GM12878 (cell line): ENCODE measurements at regions not wholly inside any gene's neighbourhood (a gene's known extent, or its start where the extent isn't known, plus 50 kb on each side); places are given as distances from the start of the nearest gene placed in this dataset.

Experiments used
- ATAC-seq: fragments of 200-7000 bp; cut with Tn5 transposase; 3 replicates; pipeline ENCODE4 v1.9.1; 2020; ENCODE audit warnings: mild to moderate bottlenecking, moderate library complexity
- BruUV-seq: library from RNA; stranded (reverse); fragments of 400-500 nt; replicated peaks from 2 replicates; lab custom pipeline; 2021; lab: Mats Ljungman, UMichigan
- CTCF ChIA-PET: fragments of 300-600 bp; sonication (Branson Sonifier 250); formaldehyde crosslinking; extraction: SDS; loops from one replicate; lab custom pipeline; 2021; ENCODE audit warnings: inconsistent platforms; lab: Yijun Ruan, JAX
- POLR2A ChIA-PET: fragments of 350-600 bp; formaldehyde crosslinking; extraction: SDS; loops from one replicate; lab custom pipeline; 2021; ENCODE audit warnings: inconsistent platforms; lab: Charles Lee
- RAD21 ChIA-PET: fragments of 300-600 bp; sonication (Branson Sonifier 250); formaldehyde crosslinking; loops from one replicate; lab custom pipeline; 2023; ENCODE audit warnings: antibody characterized with exemption; ENCODE audit not compliant: unreplicated experiment; lab: Charles Lee
- SMC1A ChIA-PET: fragments of 300-600 bp; sonication (Branson Sonifier 250); formaldehyde crosslinking; loops from one replicate; lab custom pipeline; 2023; ENCODE audit not compliant: unreplicated experiment, uncharacterized antibody; lab: Charles Lee
- DNase-seq: peaks from one replicate; pipeline ENCODE4 v3.0.0-alpha.2; 2011; ENCODE audit warnings: low read depth, low spot score
- FAIRE-seq: peaks from 3 replicates; lab custom pipeline; 2011; peaks lifted over from hg19 to GRCh38; lab: Jason Lieb, UNC
- H2AFZ ChIP-seq: 2 replicates; pipeline ENCODE4 v1.6.0; 2011; ENCODE audit warnings: low read depth, low read length, control low read depth; ENCODE audit not compliant: control insufficient read depth
- H3K27ac ChIP-seq: 2 replicates; pipeline ENCODE4 v1.5.1; 2011; ENCODE audit warnings: control low read depth; ENCODE audit not compliant: control insufficient read depth, insufficient read depth
- H3K27me3 ChIP-seq, 2 experiments: replicated peaks in 1 of 2; 2 replicates each; pipeline versions ENCODE4 v1.6.0 to v1.6.1; 2011; ENCODE audit warnings: low read length in 1 of 2; ENCODE audit not compliant: control insufficient read depth in 2 of 2, insufficient read depth in 2 of 2
- H3K36me3 ChIP-seq, 2 experiments: 2 replicates each; pipeline ENCODE4 v1.5.1; 2011; ENCODE audit warnings: low read length in 1 of 2; ENCODE audit not compliant: control insufficient read depth in 2 of 2, insufficient read depth in 2 of 2
- H3K4me1 ChIP-seq: 2 replicates; pipeline ENCODE4 v1.6.1; 2011; ENCODE audit warnings: mild to moderate bottlenecking, low read length, moderate library complexity, mixed read lengths; ENCODE audit not compliant: control insufficient read depth, insufficient read depth
- H3K4me2 ChIP-seq: 2 replicates; pipeline ENCODE4 v1.6.0; 2011; ENCODE audit warnings: control low read depth; ENCODE audit not compliant: control insufficient read depth, insufficient read depth
- H3K4me3 ChIP-seq: fragments of 200-600 bp; sonication (generic); 2 replicates; pipeline ENCODE4 v1.5.1; 2016
- H3K79me2 ChIP-seq: 2 replicates; pipeline ENCODE4 v1.6.0; 2011; ENCODE audit warnings: low read length; ENCODE audit not compliant: control insufficient read depth, insufficient read depth
- H3K9ac ChIP-seq: 2 replicates; pipeline ENCODE4 v1.8.0; 2011; ENCODE audit warnings: low read length, control low read depth, mixed read lengths; ENCODE audit not compliant: control insufficient read depth, insufficient read depth
- H3K9me3 ChIP-seq: replicated peaks from 3 replicates; pipeline ENCODE4 v1.5.1; 2011; ENCODE audit warnings: mild to moderate bottlenecking, low read length; ENCODE audit not compliant: control insufficient read depth, insufficient read depth
- H4K20me1 ChIP-seq: 2 replicates; pipeline ENCODE4 v1.6.0; 2011; ENCODE audit not compliant: control insufficient read depth, insufficient read depth
- CHD4 ChIP-seq: fragments of 200-600 bp; sonication (generic); IDR thresholded peaks from 2 replicates; pipeline ENCODE4 v1.6.1; 2016; ENCODE audit warnings: mild to moderate bottlenecking
- IKZF2 ChIP-seq, 2 experiments: fragments of 450-650 bp; IDR thresholded peaks; 2 replicates each; pipeline ENCODE4 v1.6.1; 2017; ENCODE audit warnings: mild to moderate bottlenecking in 2 of 2, moderate library complexity in 2 of 2
- KAT2A ChIP-seq: conservative IDR thresholded peaks from 2 replicates; pipeline ENCODE4 v1.6.1; 2011; ENCODE audit warnings: low read depth, low read length; ENCODE audit not compliant: control insufficient read depth
- RCOR1 ChIP-seq: conservative IDR thresholded peaks from 2 replicates; pipeline ENCODE4 v1.6.1; 2012; ENCODE audit warnings: low read depth, low read length, improper control_type of control experiment
- SMARCA5 ChIP-seq: fragments of 450-650 bp; IDR thresholded peaks from 2 replicates; pipeline ENCODE4 v1.6.1; 2017; ENCODE audit warnings: mild to moderate bottlenecking
- SUZ12 ChIP-seq: fragments of 200-600 bp; sonication (generic); IDR thresholded peaks from one replicate; pipeline ENCODE4 v1.6.1; 2018; ENCODE audit warnings: antibody characterized with exemption, mild to moderate bottlenecking; ENCODE audit not compliant: unreplicated experiment
- TBL1XR1 ChIP-seq: IDR thresholded peaks from 2 replicates; pipeline ENCODE4 v1.6.1; 2012; ENCODE audit warnings: low read depth, low read length, improper control_type of control experiment
- ZNF24 ChIP-seq: fragments of 450-650 bp; IDR thresholded peaks from 2 replicates; pipeline ENCODE4 v1.6.1; 2017; ENCODE audit warnings: antibody characterized with exemption, mild to moderate bottlenecking
- ZZZ3 ChIP-seq: IDR thresholded peaks from 2 replicates; pipeline ENCODE4 v1.6.1; 2011; ENCODE audit warnings: low read depth; ENCODE audit not compliant: control insufficient read depth, insufficient read length
- WGBS: methylation state at CpG from one replicate; pipeline ENCODE4 v1.1.6; 2016; ENCODE audit warnings: low lambda C conversion rate; ENCODE audit not compliant: insufficient replicate concordance, insufficient coverage; ENCODE audit errors: missing lambda C conversion rate; 5-methylcytosine and 5-hydroxymethylcytosine counted together
- in situ Hi-C: fragments of 300-500 bp; cut with MboI; formaldehyde crosslinking; loops from 9 replicates; pipeline ENCODE4 v1.14.3; 2018; ENCODE audit warnings: mixed read lengths
- intact Hi-C: fragments of 100-400 bp; cut with micrococcal nuclease; formaldehyde crosslinking; loops from one replicate; pipeline ENCODE4 v1.14.2; 2022; ENCODE audit not compliant: unreplicated experiment
- TF ChIP-seq, protein P1 (sequence below): fragments of 450-650 bp; conservative IDR thresholded peaks from 2 replicates; pipeline ENCODE4 v1.6.1; 2017; ENCODE audit warnings: mild to moderate bottlenecking, moderate library complexity

DNA sequence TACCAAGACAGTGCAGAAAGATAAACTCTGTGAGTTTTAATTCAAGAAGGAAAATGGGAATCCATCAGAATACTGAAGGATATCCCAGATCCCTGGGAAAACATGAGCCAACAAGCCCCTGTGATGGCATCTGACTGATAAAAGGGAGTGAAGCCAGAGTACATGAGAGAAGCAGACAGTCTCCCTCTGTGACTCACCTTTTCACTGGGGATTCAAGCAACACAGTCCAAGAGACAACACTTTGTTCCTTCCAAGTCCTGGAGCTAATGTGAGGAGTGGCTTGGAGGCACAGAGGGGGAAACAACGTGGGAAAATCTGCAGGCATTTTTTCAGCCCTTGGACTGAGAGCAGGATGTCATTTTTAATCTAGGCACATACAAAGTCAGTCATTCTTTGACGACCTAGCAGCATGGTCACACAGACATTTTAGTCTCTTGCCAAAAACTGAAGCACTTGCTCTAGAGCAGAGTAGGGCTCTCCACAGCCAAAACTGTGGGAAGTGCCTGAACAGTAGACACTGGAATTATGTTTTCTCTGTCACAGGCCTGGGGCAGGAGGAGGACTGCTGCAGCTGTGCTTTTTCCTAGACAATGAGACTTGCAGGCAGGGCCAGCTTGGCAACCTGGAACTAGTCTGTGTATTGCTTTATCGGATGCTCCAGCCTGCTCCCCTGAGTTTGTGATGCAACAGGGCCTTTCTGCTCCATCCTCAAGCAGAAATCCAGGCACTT, 465.0 kb upstream of the GJE1 start:
- ATAC-seq: no peak
- Histone ChIP-seq H3K27ac (no peak overlapping the region), H3K79me2 (no peaks in the 10 kb centered on the region)
- TF ChIP-seq, protein P1, sequence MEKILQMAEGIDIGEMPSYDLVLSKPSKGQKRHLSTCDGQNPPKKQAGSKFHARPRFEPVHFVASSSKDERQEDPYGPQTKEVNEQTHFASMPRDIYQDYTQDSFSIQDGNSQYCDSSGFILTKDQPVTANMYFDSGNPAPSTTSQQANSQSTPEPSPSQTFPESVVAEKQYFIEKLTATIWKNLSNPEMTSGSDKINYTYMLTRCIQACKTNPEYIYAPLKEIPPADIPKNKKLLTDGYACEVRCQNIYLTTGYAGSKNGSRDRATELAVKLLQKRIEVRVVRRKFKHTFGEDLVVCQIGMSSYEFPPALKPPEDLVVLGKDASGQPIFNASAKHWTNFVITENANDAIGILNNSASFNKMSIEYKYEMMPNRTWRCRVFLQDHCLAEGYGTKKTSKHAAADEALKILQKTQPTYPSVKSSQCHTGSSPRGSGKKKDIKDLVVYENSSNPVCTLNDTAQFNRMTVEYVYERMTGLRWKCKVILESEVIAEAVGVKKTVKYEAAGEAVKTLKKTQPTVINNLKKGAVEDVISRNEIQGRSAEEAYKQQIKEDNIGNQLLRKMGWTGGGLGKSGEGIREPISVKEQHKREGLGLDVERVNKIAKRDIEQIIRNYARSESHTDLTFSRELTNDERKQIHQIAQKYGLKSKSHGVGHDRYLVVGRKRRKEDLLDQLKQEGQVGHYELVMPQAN: no peak
- TF ChIP-seq SUZ12 (no peak), ZNF24 (no peak), SMARCA5 (no peak), KAT2A (no peak), IKZF2 (IDR thresholded peaks at IDR 0.05) (no peak), ZZZ3 (no peak), RCOR1 (no peak), CHD4 (no peak), TBL1XR1 (no peak)
- TF ChIP-seq, all 136 proteins: peak for 0
- DNase-seq (no peak), FAIRE-seq (no peak)
- in situ Hi-C loops: no loop called here
- ChIA-PET POLR2A (no interaction called here), SMC1A (no interaction called here), RAD21 (no interaction called here), CTCF (no interaction called here)
- Histone ChIP-seq H3K9me3 (no peaks in the 10 kb centered on the region), H4K20me1 (no peaks in the 10 kb centered on the region), H2AFZ (no peak overlapping the region), H3K27me3 (no peaks in the 10 kb centered on the region), H3K4me1 (no peaks in the 10 kb centered on the region), H3K9ac (no peak overlapping the region), H3K4me3 (no peak overlapping the region), H3K36me3 (no peaks in the 10 kb centered on the region), H3K4me2 (no peak overlapping the region)
- 12% methylated on average over 3 of the region's 3 CpGs for WGBS
- BruUV-seq: no TSS peak
- intact Hi-C loops: no loop called here
